Kidney epithelial cell (primary cell): ENCODE measurements at regions not wholly inside any gene's neighbourhood (a gene's known extent, or its start where the extent isn't known, plus 50 kb on each side); places are given as distances from the start of the nearest gene placed in this dataset.

Experiments used
- DNase-seq: peaks from one replicate; pipeline ENCODE4 v3.0.0-alpha.2; 2010; ENCODE audit warnings: low read depth
- H3K27me3 ChIP-seq: 2 replicates; pipeline ENCODE4 v1.6.0; 2011; ENCODE audit warnings: low read length; ENCODE audit not compliant: control insufficient read depth, insufficient read depth
- H3K36me3 ChIP-seq: 2 replicates; pipeline ENCODE4 v1.5.1; 2011; ENCODE audit warnings: low read length; ENCODE audit not compliant: control insufficient read depth, insufficient read depth
- H3K4me3 ChIP-seq: 2 replicates; pipeline ENCODE4 v1.5.1; 2011; ENCODE audit warnings: low read depth, mild to moderate bottlenecking, control low read depth, low read length
- TF ChIP-seq, protein P1 (sequence below): IDR thresholded peaks from 2 replicates; pipeline ENCODE4 v1.5.1; 2011; ENCODE audit warnings: mild to moderate bottlenecking, moderate library complexity, low read length, control low read depth, inconsistent platforms; ENCODE audit not compliant: insufficient read depth, poor library complexity, severe bottlenecking

DNA sequence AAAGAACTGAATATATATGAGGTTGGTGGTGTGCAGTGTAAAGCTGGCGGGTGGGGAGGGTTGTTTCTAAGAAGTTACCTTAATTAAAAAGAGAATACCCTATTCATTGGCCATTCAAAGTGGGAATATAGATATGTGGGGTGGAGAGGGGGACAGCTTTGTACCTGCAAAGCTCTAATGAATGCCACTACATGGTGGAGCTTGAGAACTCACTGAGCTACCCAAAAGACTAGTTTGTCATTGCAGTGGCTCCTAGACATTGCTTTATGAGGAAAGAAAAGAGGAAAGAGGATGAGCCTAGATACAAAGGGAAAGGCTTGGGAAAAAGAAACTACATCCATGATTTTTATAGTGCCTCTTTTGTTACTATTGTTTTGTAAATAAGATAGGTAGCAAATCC is 209.9 kb upstream of the SPRY1 start:
- DNase-seq: no peak
- no peak overlapping the region for H3K4me3 ChIP-seq
- H3K27me3 ChIP-seq: no peaks in the 10 kb centered on the region
- H3K36me3 ChIP-seq: no peaks in the 10 kb centered on the region
- TF ChIP-seq, protein P1, sequence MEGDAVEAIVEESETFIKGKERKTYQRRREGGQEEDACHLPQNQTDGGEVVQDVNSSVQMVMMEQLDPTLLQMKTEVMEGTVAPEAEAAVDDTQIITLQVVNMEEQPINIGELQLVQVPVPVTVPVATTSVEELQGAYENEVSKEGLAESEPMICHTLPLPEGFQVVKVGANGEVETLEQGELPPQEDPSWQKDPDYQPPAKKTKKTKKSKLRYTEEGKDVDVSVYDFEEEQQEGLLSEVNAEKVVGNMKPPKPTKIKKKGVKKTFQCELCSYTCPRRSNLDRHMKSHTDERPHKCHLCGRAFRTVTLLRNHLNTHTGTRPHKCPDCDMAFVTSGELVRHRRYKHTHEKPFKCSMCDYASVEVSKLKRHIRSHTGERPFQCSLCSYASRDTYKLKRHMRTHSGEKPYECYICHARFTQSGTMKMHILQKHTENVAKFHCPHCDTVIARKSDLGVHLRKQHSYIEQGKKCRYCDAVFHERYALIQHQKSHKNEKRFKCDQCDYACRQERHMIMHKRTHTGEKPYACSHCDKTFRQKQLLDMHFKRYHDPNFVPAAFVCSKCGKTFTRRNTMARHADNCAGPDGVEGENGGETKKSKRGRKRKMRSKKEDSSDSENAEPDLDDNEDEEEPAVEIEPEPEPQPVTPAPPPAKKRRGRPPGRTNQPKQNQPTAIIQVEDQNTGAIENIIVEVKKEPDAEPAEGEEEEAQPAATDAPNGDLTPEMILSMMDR: no peak

GRCh38 chr4:123190176-123190575 is 206.4 kb upstream of the SPRY1 start:
- TF ChIP-seq, protein P1: no peak
- Histone ChIP-seq H3K36me3 (no peaks in the 10 kb centered on the region), H3K27me3 (no peaks in the 10 kb centered on the region), H3K4me3 (no peak overlapping the region)
- DNase-seq: no peak

GRCh38 chr4:123191728-123192127 is 204.9 kb upstream of the SPRY1 start:
- TF ChIP-seq, protein P1: no peak
- Histone ChIP-seq H3K4me3 (no peak overlapping the region), H3K36me3 (no peaks in the 10 kb centered on the region), H3K27me3 (no peaks in the 10 kb centered on the region)
- no peak for DNase-seq

DNA sequence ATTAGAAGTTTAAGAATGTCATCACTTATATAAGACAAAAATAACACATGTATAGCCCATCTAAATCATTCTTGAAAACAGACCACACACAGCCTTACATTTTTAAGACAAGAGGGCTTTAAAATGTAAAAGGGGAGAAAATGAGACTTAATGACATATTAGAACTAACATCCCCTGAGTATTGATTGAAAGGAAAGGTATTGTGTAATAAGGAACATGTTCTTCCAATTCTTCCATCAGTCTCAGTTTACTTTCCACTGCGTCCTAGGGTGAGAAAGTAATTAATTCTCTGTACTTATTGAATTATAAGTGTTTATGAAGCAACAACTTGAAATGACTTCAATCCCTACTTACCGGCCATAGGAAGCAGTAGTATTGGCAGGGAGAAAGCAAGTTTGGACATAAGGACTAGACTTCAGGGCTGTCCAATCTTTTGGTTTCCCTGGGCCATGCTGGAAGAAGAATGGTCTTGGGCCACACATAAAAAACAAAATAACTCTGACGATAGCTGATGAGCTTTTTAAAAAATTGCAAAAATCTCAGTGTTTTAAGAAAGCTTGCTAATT is 202.7 kb upstream of the SPRY1 start:
- H3K36me3 ChIP-seq: no peaks in the 10 kb centered on the region
- H3K27me3 ChIP-seq: no peaks in the 10 kb centered on the region
- TF ChIP-seq, protein P1: no peak
- H3K4me3 ChIP-seq: no peak overlapping the region
- DNase-seq: no peak

DNA sequence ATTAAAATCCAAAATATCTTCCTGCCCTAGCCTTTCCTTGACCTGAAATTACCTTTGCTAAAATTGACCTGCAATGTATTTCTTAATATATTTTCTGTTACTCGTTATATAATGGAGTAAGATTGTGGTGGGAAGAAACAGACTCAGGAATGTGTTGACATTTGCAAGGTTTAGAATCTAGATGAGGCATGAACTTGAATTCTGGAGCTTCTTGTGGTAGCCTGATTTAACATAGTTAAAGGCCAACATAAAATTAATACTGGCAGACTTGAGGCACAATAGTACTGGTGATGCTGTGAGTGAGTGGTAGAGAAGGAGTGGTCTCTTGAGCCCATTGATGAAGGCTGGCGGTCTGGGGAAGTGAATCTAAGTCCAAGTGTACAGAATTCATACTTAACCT is 197.9 kb upstream of the SPRY1 start:
- Histone ChIP-seq H3K4me3 (no peak overlapping the region), H3K27me3 (no peaks in the 10 kb centered on the region), H3K36me3 (no peaks in the 10 kb centered on the region)
- TF ChIP-seq, protein P1: no peak
- no peak for DNase-seq
